ENCODE measurements at regions not wholly inside any gene's neighbourhood (a gene's known extent, or its start where the extent isn't known, plus 50 kb on each side); places are given as distances from the start of the nearest gene placed in this dataset.

- H3K36me3 ChIP-seq (ENCODE audit: low read depth, low read length) = no peaks in the 10 kb centered on the region
- no peaks in the 10 kb centered on the region for H3F3A ChIP-seq (ENCODE audit: low read length, unreplicated experiment)
- no peaks in the 10 kb centered on the region for H3K27me3 ChIP-seq (ENCODE audit: low read length)
- H2AFZ ChIP-seq (ENCODE audit: low read length) = no peak overlapping the region
- TF ChIP-seq EZH2phosphoT487 (IDR thresholded peaks at IDR 0.05; ENCODE audit: borderline replicate concordance, low read length) (no peak), EZH2 (IDR thresholded peaks at IDR 0.05; ENCODE audit: low read length, unreplicated experiment) (no peak), CTCF (conservative IDR thresholded peaks at IDR 0.05; ENCODE audit: low read depth, low read length) (no peak)
- no peak overlapping the region for H3K4me2 ChIP-seq (ENCODE audit: low read length)
- ChIA-PET POLR2A (ENCODE audit: unreplicated experiment) (no interaction called here), CTCF (interaction anchor here (0.6 kb wide), 1 partner anchor 116 kb away, joined by 3 read pairs; no protein-coding TSS in a partner anchor)
- no peaks in the 10 kb centered on the region for H3K9me3 ChIP-seq (ENCODE audit: low read length)
- no peak overlapping the region for H3K4me3 ChIP-seq (ENCODE audit: low read length)
- DNase-seq = no peak
- no peak overlapping the region for H3K27ac ChIP-seq (ENCODE audit: low read length)
- H3K79me2 ChIP-seq (ENCODE audit: low read length) = no peaks in the 10 kb centered on the region
- ATAC-seq = no peak
- intact Hi-C loops (cut with micrococcal nuclease) = no loop called here
- no peaks in the 10 kb centered on the region for H4K20me1 ChIP-seq (ENCODE audit: low read length)
- no peaks in the 10 kb centered on the region for H3K4me1 ChIP-seq (ENCODE audit: insufficient read depth, low read length)
- no peaks in the 10 kb centered on the region for H3K9me2 ChIP-seq (replicated peaks; ENCODE audit: low read length)
- no TSS peak for BruUV-seq (replicated peaks)
- H3K9ac ChIP-seq (ENCODE audit: low read length) = no peak overlapping the region
Measured at GRCh38 chr4:158056689-158057245, 116.1 kb downstream of the GASK1B start.

- DNase-seq (no peak), ATAC-seq (no peak)
- H3K79me2 ChIP-seq (ENCODE audit: low read length) = no peaks in the 10 kb centered on the region
- no peak overlapping the region for H3K27ac ChIP-seq (ENCODE audit: low read length)
- BruUV-seq (replicated peaks) = no TSS peak
- no peak overlapping the region for H2AFZ ChIP-seq (ENCODE audit: low read length)
- ChIA-PET POLR2A (ENCODE audit: unreplicated experiment) (interaction anchor here (0.7 kb wide), 1 partner anchor 105 kb away, joined by 5 read pairs; no protein-coding TSS in a partner anchor), CTCF (no interaction called here)
- H3F3A ChIP-seq (ENCODE audit: low read length, unreplicated experiment) = no peaks in the 10 kb centered on the region
- no peak overlapping the region for H3K4me3 ChIP-seq (ENCODE audit: low read length)
- no peaks in the 10 kb centered on the region for H3K9me3 ChIP-seq (ENCODE audit: low read length)
- no peaks in the 10 kb centered on the region for H3K36me3 ChIP-seq (ENCODE audit: low read depth, low read length)
- no peak overlapping the region for H3K9ac ChIP-seq (ENCODE audit: low read length)
- no peaks in the 10 kb centered on the region for H3K4me1 ChIP-seq (ENCODE audit: insufficient read depth, low read length)
- no peaks in the 10 kb centered on the region for H4K20me1 ChIP-seq (ENCODE audit: low read length)
- TF ChIP-seq EZH2 (IDR thresholded peaks at IDR 0.05; ENCODE audit: low read length, unreplicated experiment) (no peak), EZH2phosphoT487 (IDR thresholded peaks at IDR 0.05; ENCODE audit: borderline replicate concordance, low read length) (no peak), CTCF (conservative IDR thresholded peaks at IDR 0.05; ENCODE audit: low read depth, low read length) (no peak)
- intact Hi-C loops (cut with micrococcal nuclease) = no loop called here
- no peaks in the 10 kb centered on the region for H3K27me3 ChIP-seq (ENCODE audit: low read length)
- H3K9me2 ChIP-seq (replicated peaks; ENCODE audit: low read length) = no peaks in the 10 kb centered on the region
- H3K4me2 ChIP-seq (ENCODE audit: low read length) = no peak overlapping the region
Measured at GRCh38 chr4:158055668-158056067, 117.2 kb downstream of the GASK1B start.

GRCh38 chr4:158053801-158054200, 119.0 kb downstream of the GASK1B start:
- no peaks in the 10 kb centered on the region for H3K27me3 ChIP-seq (ENCODE audit: low read length)
- H3K4me1 ChIP-seq (ENCODE audit: insufficient read depth, low read length) = no peaks in the 10 kb centered on the region
- H3K27ac ChIP-seq (ENCODE audit: low read length) = no peak overlapping the region
- H3K79me2 ChIP-seq (ENCODE audit: low read length) = no peaks in the 10 kb centered on the region
- DNase-seq = no peak
- ChIA-PET POLR2A (ENCODE audit: unreplicated experiment) (no interaction called here), CTCF (no interaction called here)
- no peaks in the 10 kb centered on the region for H4K20me1 ChIP-seq (ENCODE audit: low read length)
- no peak overlapping the region for H3K4me3 ChIP-seq (ENCODE audit: low read length)
- H3K4me2 ChIP-seq (ENCODE audit: low read length) = no peak overlapping the region
- no TSS peak for BruUV-seq (replicated peaks)
- H3K9me2 ChIP-seq (replicated peaks; ENCODE audit: low read length) = no peaks in the 10 kb centered on the region
- no peak overlapping the region for H2AFZ ChIP-seq (ENCODE audit: low read length)
- TF ChIP-seq CTCF (conservative IDR thresholded peaks at IDR 0.05; ENCODE audit: low read depth, low read length) (no peak), EZH2 (IDR thresholded peaks at IDR 0.05; ENCODE audit: low read length, unreplicated experiment) (no peak), EZH2phosphoT487 (IDR thresholded peaks at IDR 0.05; ENCODE audit: borderline replicate concordance, low read length) (no peak)
- no peak for ATAC-seq
- no peaks in the 10 kb centered on the region for H3K9me3 ChIP-seq (ENCODE audit: low read length)
- H3F3A ChIP-seq (ENCODE audit: low read length, unreplicated experiment) = no peaks in the 10 kb centered on the region
- no peak overlapping the region for H3K9ac ChIP-seq (ENCODE audit: low read length)
- H3K36me3 ChIP-seq (ENCODE audit: low read depth, low read length) = no peaks in the 10 kb centered on the region
- intact Hi-C loops (cut with micrococcal nuclease) = no loop called here
